ENCODE measurements at regions not wholly inside any gene's neighbourhood (a gene's known extent, or its start where the extent isn't known, plus 50 kb on each side); places are given as distances from the start of the nearest gene placed in this dataset.

DNA sequence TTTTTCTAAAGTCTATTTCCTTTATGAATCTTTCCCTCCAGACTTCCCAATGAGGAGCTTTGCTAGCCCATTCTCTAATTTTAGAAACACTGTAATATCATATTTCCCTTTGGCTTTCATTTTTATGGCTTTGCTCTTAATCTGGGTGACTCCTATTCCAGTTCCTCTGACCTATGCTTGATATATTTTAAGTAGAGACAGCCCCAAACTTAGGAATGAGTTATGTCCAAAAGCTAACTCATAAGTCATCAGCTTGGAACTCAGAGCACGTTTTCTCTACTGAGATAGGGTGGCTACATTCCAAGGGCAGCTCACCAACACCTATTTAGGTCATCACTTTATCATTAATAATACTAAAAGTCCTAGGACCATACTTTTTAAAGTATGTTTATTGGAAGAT, 77.8 kb downstream of the OR13H1 start:
- TF ChIP-seq POLR2A (IDR thresholded peaks at IDR 0.05; ENCODE audit: low read depth, low read length) (no peak), TAF1 (IDR thresholded peaks at IDR 0.05; ENCODE audit: low read depth, low read length) (no peak), POLR2AphosphoS5 (IDR thresholded peaks at IDR 0.05; ENCODE audit: low read depth, low read length) (no peak), SPI1 (IDR thresholded peaks at IDR 0.05; ENCODE audit: low read depth, low read length) (no peak)
